SK-N-SH treated with all-trans-retinoic acid at 6 μM for 48 hours (cell line): ENCODE measurements at regions not wholly inside any gene's neighbourhood (a gene's known extent, or its start where the extent isn't known, plus 50 kb on each side); places are given as distances from the start of the nearest gene placed in this dataset.
A peak's percentile ranks its signal among the peaks of the same experiment; 100 is the strongest.

ENCODE experiments used
- ATAC-seq: fragments of 200-7000 bp; cut with Tn5 transposase; 3 replicates; pipeline ENCODE4 v1.9.1; 2020; ENCODE audit warnings: mild to moderate bottlenecking, moderate library complexity
- ARNTL ChIP-seq: fragments of 450-650 bp; formaldehyde crosslinking; IDR thresholded peaks from 2 replicates; pipeline ENCODE4 v1.5.0; 2020; ENCODE audit warnings: low read depth, mild to moderate bottlenecking, moderate library complexity, borderline replicate concordance
- BACH2 ChIP-seq: fragments of 250-450 bp; sonication (Bioruptor Pico); IDR thresholded peaks from 2 replicates; pipeline ENCODE4 v1.9.0; 2021; ENCODE audit warnings: mild to moderate bottlenecking, borderline replicate concordance
- CREB5 ChIP-seq: fragments of 250-450 bp; sonication (Bioruptor Pico); IDR thresholded peaks from 2 replicates; pipeline ENCODE4 v1.5.1; 2020; ENCODE audit warnings: low read depth, mild to moderate bottlenecking, moderate library complexity
- CSDC2 ChIP-seq: fragments of 250-450 bp; sonication (Bioruptor Pico); IDR thresholded peaks from 2 replicates; pipeline ENCODE4 v1.5.0; 2020; ENCODE audit warnings: mild to moderate bottlenecking, moderate library complexity
- CSRNP3 ChIP-seq: fragments of 250-450 bp; sonication (Bioruptor Pico); IDR thresholded peaks from 2 replicates; pipeline ENCODE4 v1.5.1; 2021; ENCODE audit warnings: mild to moderate bottlenecking, moderate library complexity
- ESRRG ChIP-seq: fragments of 250-450 bp; sonication (Bioruptor Pico); IDR thresholded peaks from 2 replicates; pipeline ENCODE4 v1.6.1; 2021; ENCODE audit warnings: mild to moderate bottlenecking
- GLIS3 ChIP-seq: fragments of 250-450 bp; sonication (Bioruptor Pico); IDR thresholded peaks from 2 replicates; pipeline ENCODE4 v1.5.0; 2020; ENCODE audit warnings: mild to moderate bottlenecking, moderate library complexity
- ISL1 ChIP-seq: fragments of 250-450 bp; sonication (Bioruptor Pico); IDR thresholded peaks from 2 replicates; pipeline ENCODE4 v2.1.2; 2022; ENCODE audit warnings: mild to moderate bottlenecking, moderate library complexity
- OSR1 ChIP-seq: fragments of 250-450 bp; sonication (Bioruptor Pico); IDR thresholded peaks from 2 replicates; pipeline ENCODE4 v1.8.0; 2022; ENCODE audit warnings: moderate library complexity, mild to moderate bottlenecking, inconsistent platforms
- PATZ1 ChIP-seq: fragments of 250-450 bp; sonication (Bioruptor Pico); IDR thresholded peaks from 2 replicates; pipeline ENCODE4 v1.8.0; 2020; ENCODE audit warnings: mild to moderate bottlenecking, moderate library complexity, borderline replicate concordance
- PPARA ChIP-seq: fragments of 250-450 bp; sonication (Bioruptor Pico); IDR thresholded peaks from 2 replicates; pipeline ENCODE4 v1.5.0; 2020; ENCODE audit warnings: mild to moderate bottlenecking, borderline replicate concordance
- RARB ChIP-seq: fragments of 250-450 bp; sonication (Bioruptor Pico); IDR thresholded peaks from 2 replicates; pipeline ENCODE4 v1.8.0; 2021; ENCODE audit warnings: mild to moderate bottlenecking, moderate library complexity
- TCF4 ChIP-seq: fragments of 250-450 bp; sonication (Bioruptor Pico); IDR thresholded peaks from 2 replicates; pipeline ENCODE4 v1.8.0; 2021; ENCODE audit warnings: mild to moderate bottlenecking, moderate library complexity, borderline replicate concordance
- TOX ChIP-seq: fragments of 250-450 bp; sonication (Bioruptor Pico); IDR thresholded peaks from 2 replicates; pipeline ENCODE4 v1.8.0; 2021; ENCODE audit warnings: mild to moderate bottlenecking, moderate library complexity, borderline replicate concordance
- ZC3H10 ChIP-seq: fragments of 250-450 bp; sonication (Bioruptor Pico); IDR thresholded peaks from 2 replicates; pipeline ENCODE4 v1.5.1; 2021; ENCODE audit warnings: mild to moderate bottlenecking, moderate library complexity
- ZFP3 ChIP-seq: fragments of 250-450 bp; sonication (Bioruptor Pico); IDR thresholded peaks from 2 replicates; pipeline ENCODE4 v1.5.0; 2020; ENCODE audit warnings: mild to moderate bottlenecking, moderate library complexity
- ZFP30 ChIP-seq: fragments of 450-650 bp; formaldehyde crosslinking; IDR thresholded peaks from 2 replicates; pipeline ENCODE4 v1.5.0; 2022; ENCODE audit warnings: mild to moderate bottlenecking, moderate library complexity
- ZNF565 ChIP-seq: fragments of 450-650 bp; formaldehyde crosslinking; conservative IDR thresholded peaks from 2 replicates; pipeline ENCODE4 v1.5.0; 2020; ENCODE audit warnings: low read depth, mild to moderate bottlenecking, moderate library complexity
- ZNF70 ChIP-seq: fragments of 450-650 bp; formaldehyde crosslinking; IDR thresholded peaks from 2 replicates; pipeline ENCODE4 v1.5.0; 2020; ENCODE audit warnings: mild to moderate bottlenecking, moderate library complexity
- ZNF8 ChIP-seq: fragments of 450-650 bp; formaldehyde crosslinking; IDR thresholded peaks from 2 replicates; pipeline ENCODE4 v1.5.0; 2020; ENCODE audit warnings: mild to moderate bottlenecking, moderate library complexity
- TF ChIP-seq, protein P1 (sequence below): fragments of 250-450 bp; sonication (Bioruptor Pico); IDR thresholded peaks from 2 replicates; pipeline ENCODE4 v1.5.0; 2020; ENCODE audit warnings: mild to moderate bottlenecking, moderate library complexity
- TF ChIP-seq, protein P2 (sequence below): fragments of 250-450 bp; sonication (Bioruptor Pico); IDR thresholded peaks from 2 replicates; pipeline ENCODE4 v1.8.0; 2021; ENCODE audit warnings: low read depth, mild to moderate bottlenecking, moderate library complexity, borderline replicate concordance

DNA sequence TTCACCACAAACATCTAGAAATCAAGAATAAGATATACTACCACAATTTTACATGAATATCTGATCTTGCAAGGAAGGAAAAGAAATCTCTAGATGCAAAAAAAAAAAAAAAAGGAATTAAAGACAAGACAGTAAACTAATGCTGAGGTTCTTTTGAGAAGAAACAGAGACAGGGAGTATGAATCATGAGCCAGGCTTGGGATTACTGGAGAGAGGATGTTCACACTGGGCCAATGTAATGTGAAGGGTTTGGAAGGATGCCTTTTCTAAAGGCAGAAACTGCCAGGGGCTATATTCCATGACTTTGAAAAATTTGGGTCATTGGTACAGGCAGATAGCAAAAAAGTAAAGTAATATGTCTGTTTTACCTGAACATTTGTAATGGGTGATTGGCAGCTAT lies 573.0 kb upstream of the IGFBP3 start (continued):
- TF ChIP-seq, protein P1, sequence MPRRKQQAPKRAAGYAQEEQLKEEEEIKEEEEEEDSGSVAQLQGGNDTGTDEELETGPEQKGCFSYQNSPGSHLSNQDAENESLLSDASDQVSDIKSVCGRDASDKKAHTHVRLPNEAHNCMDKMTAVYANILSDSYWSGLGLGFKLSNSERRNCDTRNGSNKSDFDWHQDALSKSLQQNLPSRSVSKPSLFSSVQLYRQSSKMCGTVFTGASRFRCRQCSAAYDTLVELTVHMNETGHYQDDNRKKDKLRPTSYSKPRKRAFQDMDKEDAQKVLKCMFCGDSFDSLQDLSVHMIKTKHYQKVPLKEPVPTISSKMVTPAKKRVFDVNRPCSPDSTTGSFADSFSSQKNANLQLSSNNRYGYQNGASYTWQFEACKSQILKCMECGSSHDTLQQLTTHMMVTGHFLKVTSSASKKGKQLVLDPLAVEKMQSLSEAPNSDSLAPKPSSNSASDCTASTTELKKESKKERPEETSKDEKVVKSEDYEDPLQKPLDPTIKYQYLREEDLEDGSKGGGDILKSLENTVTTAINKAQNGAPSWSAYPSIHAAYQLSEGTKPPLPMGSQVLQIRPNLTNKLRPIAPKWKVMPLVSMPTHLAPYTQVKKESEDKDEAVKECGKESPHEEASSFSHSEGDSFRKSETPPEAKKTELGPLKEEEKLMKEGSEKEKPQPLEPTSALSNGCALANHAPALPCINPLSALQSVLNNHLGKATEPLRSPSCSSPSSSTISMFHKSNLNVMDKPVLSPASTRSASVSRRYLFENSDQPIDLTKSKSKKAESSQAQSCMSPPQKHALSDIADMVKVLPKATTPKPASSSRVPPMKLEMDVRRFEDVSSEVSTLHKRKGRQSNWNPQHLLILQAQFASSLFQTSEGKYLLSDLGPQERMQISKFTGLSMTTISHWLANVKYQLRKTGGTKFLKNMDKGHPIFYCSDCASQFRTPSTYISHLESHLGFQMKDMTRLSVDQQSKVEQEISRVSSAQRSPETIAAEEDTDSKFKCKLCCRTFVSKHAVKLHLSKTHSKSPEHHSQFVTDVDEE (CRISPR knock-in tag): no peak
- TF ChIP-seq BACH2 (CRISPR knock-in tag): no peak

DNA sequence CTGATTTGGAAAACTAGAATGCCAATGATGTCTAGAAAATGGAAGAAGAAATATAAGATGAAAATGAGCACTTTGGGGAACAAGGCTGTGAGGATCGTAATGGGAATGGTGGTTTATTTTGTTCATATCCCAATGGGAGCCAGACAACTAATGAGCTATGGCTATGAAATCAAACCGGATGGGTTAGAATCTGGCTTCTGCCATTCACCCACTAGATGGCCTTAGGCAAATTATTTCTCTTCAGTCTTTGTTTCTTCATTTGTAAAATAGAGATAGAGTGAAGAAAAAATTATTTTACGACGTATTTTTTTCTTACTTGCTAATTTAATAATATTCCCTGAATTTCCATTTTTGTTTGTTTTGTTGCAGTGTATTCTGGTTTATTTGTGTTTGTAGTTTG lies 572.1 kb upstream of the IGFBP3 start:
- peak; percentile 50; the same call in 1 of the 3 replicates for ATAC-seq
- TF ChIP-seq ZNF8 (CRISPR knock-in tag): no peak
- no peak for TF ChIP-seq ZNF565 (CRISPR knock-in tag)
- no peak for TF ChIP-seq TCF4 (CRISPR knock-in tag)
- TF ChIP-seq PATZ1 (CRISPR knock-in tag): no peak
- TF ChIP-seq PPARA: no peak
- no peak for TF ChIP-seq CREB5 (CRISPR knock-in tag)
- no peak for TF ChIP-seq CSRNP3 (CRISPR knock-in tag)
- no peak for TF ChIP-seq ESRRG (CRISPR knock-in tag)
- no peak for TF ChIP-seq OSR1 (CRISPR knock-in tag)
- TF ChIP-seq ZNF70: no peak
- no peak for TF ChIP-seq TOX (CRISPR knock-in tag)
- no peak for TF ChIP-seq CSDC2
- no peak for TF ChIP-seq ZC3H10 (CRISPR knock-in tag)
- TF ChIP-seq ZFP30 (CRISPR knock-in tag): no peak
- TF ChIP-seq RARB (CRISPR knock-in tag): no peak
- no peak for TF ChIP-seq ISL1 (CRISPR knock-in tag)
- TF ChIP-seq, protein P2, sequence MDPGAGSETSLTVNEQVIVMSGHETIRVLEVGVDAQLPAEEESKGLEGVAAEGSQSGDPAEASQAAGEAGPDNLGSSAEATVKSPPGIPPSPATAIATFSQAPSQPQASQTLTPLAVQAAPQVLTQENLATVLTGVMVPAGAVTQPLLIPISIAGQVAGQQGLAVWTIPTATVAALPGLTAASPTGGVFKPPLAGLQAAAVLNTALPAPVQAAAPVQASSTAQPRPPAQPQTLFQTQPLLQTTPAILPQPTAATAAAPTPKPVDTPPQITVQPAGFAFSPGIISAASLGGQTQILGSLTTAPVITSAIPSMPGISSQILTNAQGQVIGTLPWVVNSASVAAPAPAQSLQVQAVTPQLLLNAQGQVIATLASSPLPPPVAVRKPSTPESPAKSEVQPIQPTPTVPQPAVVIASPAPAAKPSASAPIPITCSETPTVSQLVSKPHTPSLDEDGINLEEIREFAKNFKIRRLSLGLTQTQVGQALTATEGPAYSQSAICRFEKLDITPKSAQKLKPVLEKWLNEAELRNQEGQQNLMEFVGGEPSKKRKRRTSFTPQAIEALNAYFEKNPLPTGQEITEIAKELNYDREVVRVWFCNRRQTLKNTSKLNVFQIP (CRISPR knock-in tag): no peak
- TF ChIP-seq, protein P1 (CRISPR knock-in tag): no peak

DNA sequence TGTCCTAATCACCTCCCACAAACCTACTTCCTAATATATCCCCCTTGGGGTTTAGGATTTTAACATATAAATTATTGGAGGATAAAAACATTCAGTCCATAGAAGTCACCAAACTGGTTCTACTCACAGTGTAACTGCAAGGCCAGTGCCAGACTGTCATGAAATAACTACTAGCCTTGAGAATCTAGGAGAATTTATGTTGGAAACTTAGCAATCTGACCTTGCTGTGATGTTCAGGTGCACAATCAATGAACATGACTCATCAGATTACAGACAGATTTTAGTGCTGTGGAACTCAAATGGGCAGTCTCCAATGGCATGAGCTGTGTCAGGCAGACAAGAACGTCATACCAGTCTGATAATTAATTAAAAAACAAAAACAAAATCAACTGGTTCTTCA lies 571.4 kb upstream of the IGFBP3 start:
- ATAC-seq: no peak
- TF ChIP-seq BACH2 (CRISPR knock-in tag): no peak
- no peak for TF ChIP-seq ZNF70
- no peak for TF ChIP-seq ZNF8 (CRISPR knock-in tag)
- TF ChIP-seq GLIS3 (CRISPR knock-in tag): no peak
- no peak for TF ChIP-seq RARB (CRISPR knock-in tag)
- TF ChIP-seq ZNF565 (CRISPR knock-in tag): no peak
- TF ChIP-seq, protein P2 (CRISPR knock-in tag): no peak
- no peak for TF ChIP-seq CSRNP3 (CRISPR knock-in tag)
- no peak for TF ChIP-seq CSDC2
- no peak for TF ChIP-seq PPARA
- no peak for TF ChIP-seq ARNTL (CRISPR knock-in tag)
- TF ChIP-seq ZFP3 (CRISPR knock-in tag): no peak
- TF ChIP-seq ESRRG (CRISPR knock-in tag): no peak
- TF ChIP-seq ZFP30 (CRISPR knock-in tag): no peak
